Mucosa of descending colon (tissue), 3 donors: ENCODE measurements at regions not wholly inside any gene's neighbourhood (a gene's known extent, or its start where the extent isn't known, plus 50 kb on each side); places are given as distances from the start of the nearest gene placed in this dataset.
A peak's percentile ranks its signal among the peaks of the same experiment; 100 is the strongest.

Experiments used
- ATAC-seq: fragments of 200-7000 bp; cut with Tn5 transposase; one replicate; pipeline ENCODE4 v1.9.1; 2020; ENCODE audit warnings: mild to moderate bottlenecking, moderate library complexity
- DNase-seq, 3 donors: peaks; one replicate each; pipeline ENCODE4 v3.0.0-alpha.2; 2020
- H3K36me3 ChIP-seq: fragments of 200-600 bp; one replicate; pipeline ENCODE4 v1.8.0; 2021; ENCODE audit warnings: low read depth, mild to moderate bottlenecking
- H3K4me1 ChIP-seq: fragments of 200-600 bp; one replicate; pipeline ENCODE4 v1.8.0; 2021; ENCODE audit warnings: low read depth, mild to moderate bottlenecking
- H3K4me3 ChIP-seq: fragments of 200-600 bp; one replicate; pipeline ENCODE4 v1.8.0; 2021; ENCODE audit warnings: mild to moderate bottlenecking
- H3K9me3 ChIP-seq: fragments of 200-600 bp; one replicate; pipeline ENCODE4 v1.8.0; 2021; ENCODE audit warnings: mild to moderate bottlenecking
- CTCF ChIP-seq: fragments of 200-600 bp; IDR thresholded peaks from one replicate; pipeline ENCODE4 v1.8.0; 2022; ENCODE audit warnings: antibody characterized with exemption, mild to moderate bottlenecking
- intact Hi-C, 2 donors: fragments of 100-400 bp; cut with DNase I in 1 of 2; cut with micrococcal nuclease in 1 of 2; formaldehyde crosslinking; loops; one replicate each; pipeline versions ENCODE4 v1.11.0 to v1.11.1; 2022; cut with DNase I, micrococcal nuclease
- donor health status: DM: no; HTN: no; CAD: no; lungs with moderate emphysema.
- donor health status: DM: no; HTN: no; CAD: no.
- donor health status: DM: no; HTN: yes; CAD: no.

GRCh38 chr5:106906199-106906598 lies 764.5 kb downstream of the EFNA5 start:
- H3K9me3 ChIP-seq = no peaks in the 10 kb centered on the region
- TF ChIP-seq CTCF = no peak
- H3K36me3 ChIP-seq = no peaks in the 10 kb centered on the region
- no peak overlapping the region for H3K4me3 ChIP-seq
- intact Hi-C loops = no loop called here
- no peaks in the 10 kb centered on the region for H3K4me1 ChIP-seq
- ATAC-seq = no peak
- no peak for DNase-seq

- no peak for TF ChIP-seq CTCF
- no peak overlapping the region for H3K4me3 ChIP-seq
- no peaks in the 10 kb centered on the region for H3K36me3 ChIP-seq
- H3K4me1 ChIP-seq = no peaks in the 10 kb centered on the region
- H3K9me3 ChIP-seq = no peaks in the 10 kb centered on the region
- intact Hi-C loops = no loop called here
- ATAC-seq = no peak
- no peak for DNase-seq
These were observed 775.8 kb downstream of the EFNA5 start for GRCh38 chr5:106894964-106895363.

GRCh38 chr5:106882035-106882434 lies 788.7 kb downstream of the EFNA5 start:
- no peak for TF ChIP-seq CTCF

GRCh38 chr5:106880656-106881055 lies 790.1 kb downstream of the EFNA5 start:
- H3K9me3 ChIP-seq = peaks cover 4% of the 10 kb centered on the region
- peak in 1 of 3 donors; percentile 5 for DNase-seq
- no peaks in the 10 kb centered on the region for H3K4me1 ChIP-seq
- H3K4me3 ChIP-seq = no peak overlapping the region
- TF ChIP-seq CTCF = no peak
- ATAC-seq = peak; percentile 64
- intact Hi-C loops = no loop called here
- H3K36me3 ChIP-seq = no peaks in the 10 kb centered on the region

More at GRCh38 chr5:106882035-106882434, 788.7 kb downstream of the EFNA5 start:
- DNase-seq = no peak
- no peak for ATAC-seq
- H3K4me3 ChIP-seq = no peak overlapping the region
- no peaks in the 10 kb centered on the region for H3K4me1 ChIP-seq
- intact Hi-C loops = no loop called here
- no peaks in the 10 kb centered on the region for H3K36me3 ChIP-seq
- no peaks in the 10 kb centered on the region for H3K9me3 ChIP-seq

GRCh38 chr5:106877881-106878280 lies 792.9 kb downstream of the EFNA5 start:
- TF ChIP-seq CTCF = no peak
- peaks cover 4% of the 10 kb centered on the region for H3K9me3 ChIP-seq
- DNase-seq (no peak), ATAC-seq (no peak)
- no peaks in the 10 kb centered on the region for H3K4me1 ChIP-seq
- H3K36me3 ChIP-seq = no peaks in the 10 kb centered on the region
- H3K4me3 ChIP-seq = no peak overlapping the region
- intact Hi-C loops = no loop called here

GRCh38 chr5:106876665-106877194 lies 794.0 kb downstream of the EFNA5 start:
- Histone ChIP-seq H3K9me3 (peaks cover 4% of the 10 kb centered on the region), H3K4me1 (no peaks in the 10 kb centered on the region), H3K4me3 (no peak overlapping the region), H3K36me3 (no peaks in the 10 kb centered on the region)
- no peak for TF ChIP-seq CTCF
- intact Hi-C loops = no loop called here
- ATAC-seq (no peak), DNase-seq (peak in 1 of 3 donors; percentile 10)
